ENCODE measurements at regions not wholly inside any gene's neighbourhood (a gene's known extent, or its start where the extent isn't known, plus 50 kb on each side); places are given as distances from the start of the nearest gene placed in this dataset.

- TF ChIP-seq, protein P1, sequence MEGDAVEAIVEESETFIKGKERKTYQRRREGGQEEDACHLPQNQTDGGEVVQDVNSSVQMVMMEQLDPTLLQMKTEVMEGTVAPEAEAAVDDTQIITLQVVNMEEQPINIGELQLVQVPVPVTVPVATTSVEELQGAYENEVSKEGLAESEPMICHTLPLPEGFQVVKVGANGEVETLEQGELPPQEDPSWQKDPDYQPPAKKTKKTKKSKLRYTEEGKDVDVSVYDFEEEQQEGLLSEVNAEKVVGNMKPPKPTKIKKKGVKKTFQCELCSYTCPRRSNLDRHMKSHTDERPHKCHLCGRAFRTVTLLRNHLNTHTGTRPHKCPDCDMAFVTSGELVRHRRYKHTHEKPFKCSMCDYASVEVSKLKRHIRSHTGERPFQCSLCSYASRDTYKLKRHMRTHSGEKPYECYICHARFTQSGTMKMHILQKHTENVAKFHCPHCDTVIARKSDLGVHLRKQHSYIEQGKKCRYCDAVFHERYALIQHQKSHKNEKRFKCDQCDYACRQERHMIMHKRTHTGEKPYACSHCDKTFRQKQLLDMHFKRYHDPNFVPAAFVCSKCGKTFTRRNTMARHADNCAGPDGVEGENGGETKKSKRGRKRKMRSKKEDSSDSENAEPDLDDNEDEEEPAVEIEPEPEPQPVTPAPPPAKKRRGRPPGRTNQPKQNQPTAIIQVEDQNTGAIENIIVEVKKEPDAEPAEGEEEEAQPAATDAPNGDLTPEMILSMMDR (IDR thresholded peaks at IDR 0.05), result no peak
- TF ChIP-seq POLR2A (IDR thresholded peaks at IDR 0.05), result no peak
Measured at GRCh38 chrX:121298499-121298898, 251.1 kb downstream of the GLUD2 start.
